Left renal pelvis (tissue), 4 donors: ENCODE measurements at regions not wholly inside any gene's neighbourhood (a gene's known extent, or its start where the extent isn't known, plus 50 kb on each side); places are given as distances from the start of the nearest gene placed in this dataset.

Experiments
- DNase-seq, 4 donors: peaks; one replicate each; pipeline ENCODE4 v3.0.0-alpha.2; 2013; ENCODE audit warnings: low read depth in 4 of 4, low spot score in 3 of 4

- no peak for DNase-seq
These were observed 590.7 kb downstream of the ANXA1 start for GRCh38 chr9:73742412-73742811.

- no peak for DNase-seq
These were observed 592.2 kb downstream of the ANXA1 start for GRCh38 chr9:73743826-73744225.

GRCh38 chr9:73745598-73745997 lies 593.9 kb downstream of the ANXA1 start:
- no peak for DNase-seq

- no peak for DNase-seq
These were observed 601.5 kb downstream of the ANXA1 start for GRCh38 chr9:73753171-73753570.

- no peak for DNase-seq
These were observed 610.2 kb downstream of the ANXA1 start for GRCh38 chr9:73761905-73762304.

GRCh38 chr9:73773896-73774295 lies 622.2 kb downstream of the ANXA1 start:
- no peak for DNase-seq

GRCh38 chr9:73775757-73776156 lies 624.1 kb downstream of the ANXA1 start:
- no peak for DNase-seq

GRCh38 chr9:73780916-73781315 lies 629.3 kb downstream of the ANXA1 start:
- no peak for DNase-seq

- no peak for DNase-seq
These were observed 630.5 kb downstream of the ANXA1 start for GRCh38 chr9:73782166-73782565.

- no peak for DNase-seq
These were observed 647.8 kb downstream of the ANXA1 start for GRCh38 chr9:73799446-73799845.

- no peak for DNase-seq
These were observed 653.4 kb downstream of the ANXA1 start for GRCh38 chr9:73805111-73805510.

GRCh38 chr9:73805853-73806458 lies 654.3 kb downstream of the ANXA1 start:
- no peak for DNase-seq

GRCh38 chr9:73806876-73807275 lies 655.2 kb downstream of the ANXA1 start:
- DNase-seq = no peak

GRCh38 chr9:73807952-73808351 lies 656.3 kb downstream of the ANXA1 start:
- no peak for DNase-seq

GRCh38 chr9:73810585-73811215 lies 659.0 kb downstream of the ANXA1 start:
- no peak for DNase-seq

- DNase-seq = no peak
These were observed 661.9 kb downstream of the ANXA1 start for GRCh38 chr9:73813546-73813945.

GRCh38 chr9:73816905-73817304 lies 665.2 kb downstream of the ANXA1 start:
- DNase-seq = no peak

- no peak for DNase-seq
These were observed 672.5 kb upstream of the RORB start for GRCh38 chr9:73824671-73825070.

GRCh38 chr9:73838871-73839270 lies 658.3 kb upstream of the RORB start:
- no peak for DNase-seq

GRCh38 chr9:73839471-73839870 lies 657.7 kb upstream of the RORB start:
- no peak for DNase-seq

- no peak for DNase-seq
These were observed 656.1 kb upstream of the RORB start for GRCh38 chr9:73841018-73841417.

- DNase-seq = no peak
These were observed 653.0 kb upstream of the RORB start for GRCh38 chr9:73844135-73844534.

- no peak for DNase-seq
These were observed 651.6 kb upstream of the RORB start for GRCh38 chr9:73845539-73845938.
